Body of pancreas (tissue), 4 donors: ENCODE measurements at regions not wholly inside any gene's neighbourhood (a gene's known extent, or its start where the extent isn't known, plus 50 kb on each side); places are given as distances from the start of the nearest gene placed in this dataset.

ENCODE experiments used
- ATAC-seq: fragments of 150-250 bp; one replicate; pipeline ENCODE4 v1.9.1; 2016
- DNase-seq, 4 donors: peaks; one replicate each; pipeline ENCODE4 v3.0.0-alpha.2; 2019
- H3K27ac ChIP-seq, 4 donors: fragments of 200-600 bp; sonication (generic); 1 replicate in 3 of 4; 2 replicates in 1 of 4; pipeline versions ENCODE4 v1.5.1 to v1.6.1; 2016 to 2019; ENCODE audit warnings: mild to moderate bottlenecking in 1 of 4, mixed read lengths in 1 of 4, moderate library complexity in 1 of 4
- H3K27me3 ChIP-seq, 2 donors: fragments of 200-600 bp; sonication (generic); one replicate each; pipeline ENCODE4 v1.6.0; 2016; ENCODE audit warnings: mild to moderate bottlenecking in 1 of 2
- H3K36me3 ChIP-seq, 2 donors: fragments of 200-600 bp; sonication (generic); replicated peaks in 1 of 2; 2 replicates each; pipeline ENCODE4 v1.5.1; 2016; ENCODE audit warnings: low read depth in 2 of 2; ENCODE audit not compliant: insufficient read depth in 1 of 2
- H3K4me1 ChIP-seq: fragments of 200-600 bp; sonication (generic); one replicate; pipeline ENCODE4 v1.6.0; 2016
- H3K4me3 ChIP-seq, 2 donors: fragments of 200-600 bp; sonication (generic); 1 replicate in 1 of 2; 2 replicates in 1 of 2; pipeline ENCODE4 v1.5.1; 2016 to 2019
- H3K9me3 ChIP-seq, 3 donors: fragments of 200-600 bp; sonication (generic); 1 replicate in 2 of 3; 2 replicates in 1 of 3; pipeline ENCODE4 v1.5.1; 2016
- POLR2A ChIP-seq, 3 donors: fragments of 450-650 bp; IDR thresholded peaks; one replicate each; pipeline ENCODE4 v1.6.1; 2016; ENCODE audit warnings: antibody characterized with exemption in 3 of 3, mild to moderate bottlenecking in 2 of 3
- WGBS, 2 donors: methylation state at CpG; one replicate each; pipeline ENCODE4 v1.1.5; 2017; 5-methylcytosine and 5-hydroxymethylcytosine counted together
- intact Hi-C: fragments of 100-400 bp; cut with DNase I; formaldehyde crosslinking; loops from one replicate; pipeline ENCODE4 v1.15.1; 2023
- TF ChIP-seq, protein P1 (sequence below), 7 experiments: fragments of 450-650 bp in 4 of 7; fragments of 200-600 bp in 3 of 7; sonication (generic) in 3 of 7; IDR thresholded peaks; one replicate each; pipeline ENCODE4 v1.5.1; 2016 to 2019; ENCODE audit warnings: antibody characterized with exemption in 7 of 7

- intact Hi-C loops, result no loop called here
- H3K4me1 ChIP-seq, result peaks cover 15% of the 10 kb centered on the region
- WGBS, 2 donors, result 73 to 83% methylated on average over 5 of the region's 5 CpGs
- H3K27ac ChIP-seq, result no peak overlapping the region
- TF ChIP-seq, protein P1, sequence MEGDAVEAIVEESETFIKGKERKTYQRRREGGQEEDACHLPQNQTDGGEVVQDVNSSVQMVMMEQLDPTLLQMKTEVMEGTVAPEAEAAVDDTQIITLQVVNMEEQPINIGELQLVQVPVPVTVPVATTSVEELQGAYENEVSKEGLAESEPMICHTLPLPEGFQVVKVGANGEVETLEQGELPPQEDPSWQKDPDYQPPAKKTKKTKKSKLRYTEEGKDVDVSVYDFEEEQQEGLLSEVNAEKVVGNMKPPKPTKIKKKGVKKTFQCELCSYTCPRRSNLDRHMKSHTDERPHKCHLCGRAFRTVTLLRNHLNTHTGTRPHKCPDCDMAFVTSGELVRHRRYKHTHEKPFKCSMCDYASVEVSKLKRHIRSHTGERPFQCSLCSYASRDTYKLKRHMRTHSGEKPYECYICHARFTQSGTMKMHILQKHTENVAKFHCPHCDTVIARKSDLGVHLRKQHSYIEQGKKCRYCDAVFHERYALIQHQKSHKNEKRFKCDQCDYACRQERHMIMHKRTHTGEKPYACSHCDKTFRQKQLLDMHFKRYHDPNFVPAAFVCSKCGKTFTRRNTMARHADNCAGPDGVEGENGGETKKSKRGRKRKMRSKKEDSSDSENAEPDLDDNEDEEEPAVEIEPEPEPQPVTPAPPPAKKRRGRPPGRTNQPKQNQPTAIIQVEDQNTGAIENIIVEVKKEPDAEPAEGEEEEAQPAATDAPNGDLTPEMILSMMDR (IDR thresholded peaks at IDR 0.05), result no peak
- TF ChIP-seq POLR2A (IDR thresholded peaks at IDR 0.05), result no peak
- no peaks in the 10 kb centered on the region for H3K9me3 ChIP-seq
- H3K27me3 ChIP-seq, result no peaks in the 10 kb centered on the region
- H3K36me3 ChIP-seq, result no peaks in the 10 kb centered on the region
- ATAC-seq, result no peak
- no peak for DNase-seq
- no peak overlapping the region for H3K4me3 ChIP-seq
Measured at GRCh38 chr13:44104969-44105368, 225.3 kb downstream of the LACC1 start.

DNA sequence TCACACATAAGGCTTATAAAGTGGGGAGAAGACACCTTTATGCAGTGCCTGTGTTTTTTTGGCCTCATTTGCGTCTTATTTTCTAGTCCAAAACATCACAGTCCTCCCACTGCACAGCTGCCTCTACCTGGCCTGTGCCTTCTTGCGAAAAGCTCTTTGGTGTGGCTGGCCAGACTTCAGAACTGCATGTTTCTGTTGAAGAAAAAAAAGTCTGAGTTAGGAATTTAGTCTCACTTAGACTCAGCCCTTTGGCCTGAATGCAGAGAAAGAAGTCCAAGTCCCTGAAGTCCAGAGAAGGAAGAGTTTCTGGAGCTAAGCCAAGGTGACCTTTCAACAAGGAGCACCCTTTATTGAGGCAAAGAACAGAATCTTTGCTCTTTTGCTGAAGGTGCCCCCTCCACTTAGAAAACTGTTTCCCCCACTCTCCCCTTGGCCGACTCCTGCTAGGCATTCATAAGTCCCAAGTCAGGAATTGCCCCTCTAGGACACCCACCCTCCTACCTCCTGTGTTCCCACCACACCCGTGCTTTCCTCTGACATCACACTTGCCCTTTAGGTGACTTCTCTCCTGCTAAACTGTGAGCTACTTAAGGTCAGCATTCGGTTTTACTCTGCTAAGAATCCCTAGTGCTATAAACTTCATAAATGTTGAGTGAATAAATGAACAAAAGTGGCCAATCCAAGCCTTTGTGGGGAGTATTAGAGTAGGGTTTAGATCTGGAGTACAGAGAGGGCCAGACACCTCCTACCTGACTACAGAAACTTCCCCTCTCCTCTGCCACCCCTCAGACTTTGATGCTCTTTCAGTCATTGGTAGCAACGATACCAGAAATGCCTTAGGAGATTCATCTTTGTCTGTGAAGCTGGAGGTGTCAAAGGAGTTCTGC lies 226.8 kb downstream of the LACC1 start:
- intact Hi-C loops, result no loop called here
- Histone ChIP-seq H3K36me3 (no peaks in the 10 kb centered on the region), H3K27ac (no peak overlapping the region), H3K27me3 (no peaks in the 10 kb centered on the region), H3K9me3 (no peaks in the 10 kb centered on the region), H3K4me1 (peaks cover 15% of the 10 kb centered on the region), H3K4me3 (no peak overlapping the region)
- no peak for TF ChIP-seq POLR2A (IDR thresholded peaks at IDR 0.05)
- TF ChIP-seq, protein P1 (IDR thresholded peaks at IDR 0.05), result no peak
- ATAC-seq, result no peak
- 71 to 81% methylated on average over 6 of the region's 6 CpGs for WGBS, 2 donors
- DNase-seq, result no peak

GRCh38 chr13:44107357-44108121 lies 227.8 kb downstream of the LACC1 start:
- intact Hi-C loops, result no loop called here
- Histone ChIP-seq H3K9me3 (no peaks in the 10 kb centered on the region), H3K4me1 (peaks cover 15% of the 10 kb centered on the region), H3K36me3 (no peaks in the 10 kb centered on the region), H3K27ac (peak overlapping the region in 3 of 4 donors; percentile 26 to 56 (median 27)), H3K4me3 (no peak overlapping the region), H3K27me3 (no peaks in the 10 kb centered on the region)
- 64 to 65% methylated on average over 10 of the region's 10 CpGs for WGBS, 2 donors
- TF ChIP-seq, protein P1 (IDR thresholded peaks at IDR 0.05), result no peak
- TF ChIP-seq POLR2A (IDR thresholded peaks at IDR 0.05), result no peak
- DNase-seq (peak in 1 of 4 donors; percentile 20), ATAC-seq (no peak)

- Histone ChIP-seq H3K4me1 (peaks cover 15% of the 10 kb centered on the region), H3K27ac (peak overlapping the region in 3 of 4 donors; percentile 26 to 56 (median 27)), H3K4me3 (no peak overlapping the region), H3K27me3 (no peaks in the 10 kb centered on the region), H3K9me3 (no peaks in the 10 kb centered on the region), H3K36me3 (no peaks in the 10 kb centered on the region)
- peak; percentile 96 for ATAC-seq
- 27 to 46% methylated on average over 2 of the region's 2 CpGs for WGBS, 2 donors
- intact Hi-C loops, result no loop called here
- TF ChIP-seq, protein P1 (IDR thresholded peaks at IDR 0.05), result no peak
- no peak for TF ChIP-seq POLR2A (IDR thresholded peaks at IDR 0.05)
- peak; percentile 46 to 87 (median 67) for DNase-seq
Measured at GRCh38 chr13:44108331-44108858, 228.7 kb downstream of the LACC1 start.
